CD1c-positive myeloid dendritic cell (primary cell): ENCODE measurements at regions not wholly inside any gene's neighbourhood (a gene's known extent, or its start where the extent isn't known, plus 50 kb on each side); places are given as distances from the start of the nearest gene placed in this dataset.

ENCODE experiments used
- DNase-seq: peaks from one replicate; pipeline ENCODE4 v3.0.0-alpha.2; 2016; ENCODE audit errors: extremely low spot score

GRCh38 chr4:65126200-65126599 is 544.1 kb downstream of the EPHA5 start:
- no peak for DNase-seq

- DNase-seq, result no peak
These were observed 550.0 kb downstream of the EPHA5 start for GRCh38 chr4:65120287-65120686.

- no peak for DNase-seq
These were observed 567.9 kb downstream of the EPHA5 start for GRCh38 chr4:65102419-65102818.

- no peak for DNase-seq
These were observed 573.7 kb downstream of the EPHA5 start for GRCh38 chr4:65096630-65097029.

GRCh38 chr4:65089666-65090065 is 580.6 kb downstream of the EPHA5 start:
- DNase-seq, result no peak

DNA sequence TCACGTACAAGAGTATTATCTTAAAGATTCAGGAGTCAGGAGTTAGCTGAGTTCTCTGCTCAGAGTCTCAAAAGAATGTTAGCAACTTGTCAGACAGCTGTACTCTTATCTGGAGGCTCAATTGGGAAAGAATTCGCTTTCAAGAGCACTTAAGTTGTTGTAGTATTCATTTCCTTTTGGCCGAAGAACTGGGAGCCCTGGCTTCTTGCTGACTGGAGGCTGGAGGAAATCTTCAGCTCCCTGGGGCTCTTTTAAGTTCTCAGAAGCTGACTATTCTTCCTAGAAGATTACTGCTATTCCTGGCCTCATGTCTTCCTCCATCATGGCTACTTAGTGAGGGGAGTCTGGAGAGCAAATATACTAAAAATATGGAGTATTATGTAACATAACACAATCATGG is 587.2 kb downstream of the EPHA5 start:
- DNase-seq, result no peak

GRCh38 chr4:65071564-65071963 is 598.7 kb downstream of the EPHA5 start:
- no peak for DNase-seq

DNA sequence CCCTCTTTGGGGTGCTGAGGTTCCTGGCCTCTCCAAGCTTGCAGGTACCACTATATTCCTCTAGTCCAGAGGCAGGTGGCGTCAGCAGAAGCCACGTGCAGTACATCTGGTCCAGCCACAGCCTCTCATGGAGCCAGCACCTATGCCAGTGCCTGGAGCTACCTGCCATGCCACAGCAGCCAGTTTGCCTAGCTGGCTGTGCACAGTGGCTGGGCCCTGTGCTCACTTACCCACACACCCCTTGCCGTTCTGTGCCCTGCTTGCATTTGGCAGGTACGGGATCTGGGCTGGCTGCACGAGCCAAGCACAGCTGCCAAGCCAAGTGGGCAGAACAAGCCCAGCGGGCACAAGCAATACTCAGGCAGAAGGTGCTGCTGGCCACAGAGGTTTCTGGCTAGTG is 601.1 kb downstream of the EPHA5 start:
- no peak for DNase-seq

GRCh38 chr4:65066106-65066505 is 604.2 kb downstream of the EPHA5 start:
- DNase-seq, result no peak

DNA sequence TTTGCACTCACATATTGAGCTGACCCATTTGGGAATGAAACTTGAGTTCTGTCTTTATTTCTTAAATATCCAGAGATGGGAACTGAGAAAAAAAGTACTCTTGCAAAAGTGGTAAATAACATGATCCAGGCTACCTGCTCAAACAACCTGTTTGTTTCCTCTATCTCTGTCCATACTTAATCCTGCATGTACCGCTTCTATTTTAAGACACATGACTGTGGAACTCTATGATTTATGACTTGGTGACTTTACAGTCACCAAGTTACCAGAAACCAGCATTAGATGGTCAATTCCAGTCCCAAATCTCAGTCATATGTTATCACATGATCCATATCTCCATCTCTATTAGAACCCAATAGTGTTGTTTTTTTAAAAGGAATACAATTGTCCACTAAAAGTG is 606.7 kb downstream of the EPHA5 start:
- DNase-seq, result no peak

DNA sequence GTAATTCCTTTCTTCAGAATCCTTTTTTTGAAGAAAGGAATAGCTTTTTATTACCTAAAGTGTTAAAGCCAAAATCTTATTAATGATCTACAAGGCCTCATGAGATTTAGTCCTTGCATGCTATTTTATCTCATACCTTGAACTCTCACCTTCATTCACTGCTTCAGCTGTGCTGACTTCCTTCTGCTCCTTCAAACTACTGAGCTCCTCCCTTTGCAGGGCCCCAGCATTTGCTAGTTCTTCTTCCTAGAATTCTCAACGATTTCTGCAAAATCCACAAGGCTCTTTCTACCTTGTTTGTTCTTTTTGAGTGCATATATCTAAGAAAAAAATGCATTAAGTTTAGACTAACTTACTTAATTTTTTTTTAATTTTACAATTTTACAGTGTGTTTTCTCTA is 619.5 kb downstream of the EPHA5 start:
- DNase-seq, result no peak

GRCh38 chr4:65046192-65047133 is 623.8 kb downstream of the EPHA5 start:
- no peak for DNase-seq

DNA sequence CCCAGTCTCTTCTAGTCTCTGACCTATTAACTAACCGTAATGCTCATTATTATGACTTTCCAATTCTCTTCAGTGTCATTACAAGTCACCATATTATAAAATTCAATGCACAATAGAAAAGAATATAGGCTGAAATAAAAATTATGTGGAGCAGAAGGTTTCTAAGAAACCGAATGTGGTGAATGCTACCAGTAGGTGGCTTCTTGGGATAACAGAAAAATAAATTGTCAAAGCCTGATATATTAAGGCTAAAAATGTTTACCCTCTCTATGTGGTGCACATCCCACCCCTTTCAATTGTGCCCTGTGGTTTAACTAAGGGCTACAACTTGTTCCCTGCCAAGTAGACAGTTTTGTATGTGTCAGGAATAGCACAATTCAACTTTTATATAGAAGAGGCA is 624.6 kb upstream of the TECRL start:
- DNase-seq, result no peak

DNA sequence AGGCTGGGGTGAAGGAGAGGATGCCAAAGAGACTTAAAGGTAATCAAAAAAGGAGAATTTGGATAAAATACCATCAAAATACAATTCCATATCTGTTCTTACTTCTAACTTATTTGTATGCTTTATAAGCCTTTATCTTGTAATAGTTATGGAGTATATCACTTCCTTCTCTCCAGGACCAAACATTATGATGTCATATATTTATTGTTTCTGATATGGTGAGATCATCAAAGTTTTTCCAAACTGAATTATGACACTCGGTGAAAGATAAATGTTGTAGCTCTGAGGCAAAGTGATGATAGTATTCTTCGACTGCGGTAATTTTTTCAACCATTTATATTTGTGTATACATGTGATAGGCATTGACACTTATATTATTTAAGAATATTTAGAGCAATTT is 619.3 kb upstream of the TECRL start:
- no peak for DNase-seq

DNA sequence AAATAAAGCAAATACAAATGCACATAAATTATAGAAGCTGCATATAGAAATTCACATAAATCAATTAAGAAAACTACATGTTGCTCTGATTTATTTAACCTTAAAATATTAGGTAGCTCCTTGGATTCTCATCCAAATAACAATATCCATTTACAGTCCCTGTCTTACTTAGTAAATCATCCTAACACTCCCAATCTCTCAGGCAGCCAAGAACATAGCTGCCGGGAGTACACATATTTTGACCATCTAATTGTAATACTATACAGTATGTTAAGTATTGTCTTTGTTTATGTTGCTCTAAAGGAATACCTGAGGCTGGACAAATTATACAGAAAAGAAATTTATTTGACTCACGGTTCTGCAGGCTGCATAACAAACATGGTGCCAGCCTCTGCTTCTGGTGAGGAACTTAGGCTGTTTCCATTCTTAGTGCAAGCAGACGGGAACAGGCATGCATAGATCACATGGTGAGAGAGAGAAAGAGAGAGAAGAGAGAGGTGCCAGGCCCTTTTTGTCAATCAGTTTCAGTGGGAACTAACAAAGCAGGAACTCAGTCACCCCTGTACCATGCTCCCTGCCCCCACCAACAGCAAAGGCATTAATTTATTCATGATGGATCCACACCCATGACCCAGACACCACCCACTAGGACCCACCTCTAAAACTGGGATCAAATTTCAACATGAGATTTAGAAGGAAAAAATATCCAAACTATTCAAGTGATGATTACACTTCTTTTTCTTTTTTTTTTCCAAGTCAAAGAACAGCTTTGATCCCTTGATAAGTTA is 614.8 kb upstream of the TECRL start:
- no peak for DNase-seq

- no peak for DNase-seq
These were observed 613.8 kb upstream of the TECRL start for GRCh38 chr4:65023081-65023480.

GRCh38 chr4:65021737-65022136 is 612.5 kb upstream of the TECRL start:
- DNase-seq, result no peak

DNA sequence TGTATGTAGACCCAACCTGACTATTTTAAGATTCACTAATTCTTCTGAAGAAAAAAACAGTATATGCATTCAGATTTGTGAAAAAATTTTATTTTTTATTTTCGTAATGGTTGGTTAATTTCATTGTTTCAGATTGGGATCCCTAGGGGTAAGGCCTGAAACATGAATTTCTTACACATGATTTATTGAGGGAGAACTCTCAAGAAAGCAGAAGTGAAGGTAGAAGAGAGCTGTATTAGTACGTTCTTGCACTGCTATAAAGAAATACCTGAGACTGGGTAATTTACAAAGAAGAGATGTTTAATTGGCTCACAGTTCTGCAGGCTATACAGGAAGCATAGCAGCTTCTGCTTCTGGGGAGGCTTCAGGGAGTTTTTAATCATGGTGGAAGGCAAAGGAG is 611.9 kb upstream of the TECRL start:
- DNase-seq, result no peak

GRCh38 chr4:65019775-65020174 is 610.5 kb upstream of the TECRL start:
- no peak for DNase-seq

DNA sequence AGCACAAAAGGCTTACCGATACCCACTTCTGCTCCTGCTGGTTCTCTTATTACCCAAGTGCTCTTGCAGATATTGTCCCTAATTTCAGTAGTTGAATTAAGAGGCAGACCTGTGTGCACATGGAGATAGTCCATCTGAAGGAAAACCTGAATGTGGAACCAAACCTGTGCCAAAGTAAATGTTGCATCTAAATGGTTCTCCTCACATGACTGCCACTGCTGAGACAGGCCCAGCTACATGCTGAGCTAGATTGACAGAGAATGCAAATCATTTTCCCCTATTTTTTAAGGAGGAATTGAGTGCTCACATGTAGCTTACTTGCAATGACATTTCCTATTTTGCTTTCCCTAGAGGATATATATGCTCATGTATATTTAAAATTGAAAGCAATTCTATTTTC is 609.1 kb upstream of the TECRL start:
- no peak for DNase-seq

GRCh38 chr4:65014078-65014477 is 604.8 kb upstream of the TECRL start:
- no peak for DNase-seq

DNA sequence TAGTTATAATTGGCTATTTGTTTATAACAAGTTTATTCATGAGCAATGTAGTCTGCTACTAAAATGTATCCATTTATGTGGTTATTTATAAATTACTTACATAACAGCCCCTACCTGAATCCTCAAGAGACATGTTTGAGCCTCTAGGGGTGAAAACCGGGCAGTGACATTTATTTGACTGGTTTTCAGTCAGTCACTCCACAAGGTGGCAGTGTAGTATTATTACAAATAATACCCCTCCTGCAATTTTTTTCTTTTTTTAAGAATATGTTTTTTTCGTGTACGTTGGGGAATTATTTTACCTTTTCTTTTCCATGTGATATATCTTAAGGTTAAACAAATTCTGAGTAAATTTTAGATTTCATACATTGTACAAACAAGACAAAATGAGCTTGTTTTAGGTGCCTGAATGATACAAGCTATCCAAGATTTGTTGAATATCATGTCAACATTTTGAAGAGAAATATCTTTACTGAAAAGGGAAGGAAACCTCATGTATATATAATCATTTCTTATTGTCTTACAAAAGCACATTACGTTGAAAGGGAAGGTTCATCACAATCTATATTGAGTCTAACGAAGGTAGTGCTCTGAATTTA is 598.7 kb upstream of the TECRL start:
- DNase-seq, result peak; percentile 3

DNA sequence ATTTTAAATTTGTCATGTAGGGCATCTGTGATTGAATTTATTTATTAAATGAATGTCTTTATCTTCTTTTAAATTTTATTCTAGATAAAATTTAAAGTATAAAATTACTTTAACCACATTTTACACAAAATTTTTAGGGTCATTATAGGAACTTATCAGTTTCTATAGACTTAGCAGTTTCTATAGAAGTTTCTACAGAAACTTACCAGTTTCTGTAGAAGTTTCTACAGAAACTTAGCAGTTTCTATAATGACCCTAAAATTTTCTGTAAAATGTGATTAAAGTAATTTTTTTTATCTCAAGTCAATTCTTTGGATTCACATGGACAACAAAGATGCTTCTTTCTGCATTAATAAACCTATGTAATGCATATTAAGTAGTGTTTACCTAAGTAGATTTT is 565.9 kb upstream of the TECRL start:
- no peak for DNase-seq
